Trophoblast cell (in vitro differentiated cells and primary cell): ENCODE measurements at regions not wholly inside any gene's neighbourhood (a gene's known extent, or its start where the extent isn't known, plus 50 kb on each side); places are given as distances from the start of the nearest gene placed in this dataset.

Experiments used
- DNase-seq, 2 donors: peaks; one replicate each; pipeline ENCODE4 v3.0.0-alpha.2; 2016
- H2AFZ ChIP-seq: 2 replicates; pipeline ENCODE4 v1.6.1; 2013; ENCODE audit warnings: low read length, moderate library complexity, mild to moderate bottlenecking; ENCODE audit not compliant: insufficient read depth, poor library complexity
- H2AK5ac ChIP-seq: 2 replicates; pipeline ENCODE4 v1.6.1; 2013; ENCODE audit warnings: mild to moderate bottlenecking, low read length
- H2BK120ac ChIP-seq: 2 replicates; pipeline ENCODE4 v1.6.1; 2013; ENCODE audit warnings: low read length, mild to moderate bottlenecking, moderate library complexity; ENCODE audit not compliant: insufficient read depth, poor library complexity
- H2BK12ac ChIP-seq: 2 replicates; pipeline ENCODE4 v1.6.1; 2013; ENCODE audit warnings: mild to moderate bottlenecking, low read length, moderate library complexity
- H2BK5ac ChIP-seq: 2 replicates; pipeline ENCODE4 v1.6.1; 2013; ENCODE audit warnings: low read length, low read depth, moderate library complexity, mild to moderate bottlenecking; ENCODE audit not compliant: poor library complexity
- H3K14ac ChIP-seq: 2 replicates; pipeline ENCODE4 v1.6.1; 2013; ENCODE audit warnings: mild to moderate bottlenecking, low read length
- H3K18ac ChIP-seq: 2 replicates; pipeline ENCODE4 v1.6.1; 2013; ENCODE audit warnings: mild to moderate bottlenecking, low read length
- H3K23ac ChIP-seq: 2 replicates; pipeline ENCODE4 v1.6.1; 2013; ENCODE audit warnings: low read length
- H3K27ac ChIP-seq: 2 replicates; pipeline ENCODE4 v1.5.1; 2013; ENCODE audit warnings: low read depth, mild to moderate bottlenecking, inconsistent platforms, low read length, moderate library complexity
- H3K27me3 ChIP-seq: 2 replicates; pipeline ENCODE4 v1.6.1; 2013; ENCODE audit warnings: inconsistent platforms, mild to moderate bottlenecking, low read length, moderate library complexity; ENCODE audit not compliant: insufficient read depth
- H3K36me3 ChIP-seq, 2 experiments: 1 replicate in 1 of 2; 2 replicates in 1 of 2; pipeline ENCODE4 v1.6.1; 2013; ENCODE audit warnings: low read length in 2 of 2, mild to moderate bottlenecking in 2 of 2, moderate library complexity in 1 of 2; ENCODE audit not compliant: insufficient read depth in 2 of 2, control insufficient read depth in 1 of 2
- H3K4ac ChIP-seq: 2 replicates; pipeline ENCODE4 v1.6.1; 2013; ENCODE audit warnings: low read depth, mild to moderate bottlenecking, low read length, moderate library complexity
- H3K4me1 ChIP-seq, 2 experiments: 1 replicate in 1 of 2; 2 replicates in 1 of 2; pipeline ENCODE4 v1.6.1; 2013; ENCODE audit warnings: low read length in 2 of 2, mild to moderate bottlenecking in 2 of 2, moderate library complexity in 1 of 2; ENCODE audit not compliant: insufficient read depth in 2 of 2, control insufficient read depth in 1 of 2
- H3K4me2 ChIP-seq: 2 replicates; pipeline ENCODE4 v1.6.1; 2013; ENCODE audit warnings: inconsistent platforms, mild to moderate bottlenecking, low read length, moderate library complexity
- H3K4me3 ChIP-seq: 2 replicates; pipeline ENCODE4 v1.5.1; 2013; ENCODE audit warnings: mild to moderate bottlenecking, low read depth, low read length, inconsistent platforms
- H3K79me1 ChIP-seq: one replicate; pipeline ENCODE4 v1.6.1; 2013; ENCODE audit warnings: low read length
- H3K79me2 ChIP-seq: 2 replicates; pipeline ENCODE4 v1.6.1; 2013; ENCODE audit warnings: low read length, mild to moderate bottlenecking; ENCODE audit not compliant: control insufficient read depth, insufficient read depth, poor library complexity
- H3K9ac ChIP-seq: 2 replicates; pipeline ENCODE4 v1.6.1; 2013; ENCODE audit warnings: mild to moderate bottlenecking, low read length
- H3K9me3 ChIP-seq: 2 replicates; pipeline ENCODE4 v1.6.1; 2013; ENCODE audit warnings: low read depth, mild to moderate bottlenecking, control low read depth, inconsistent platforms, low read length; ENCODE audit not compliant: insufficient read depth
- H4K12ac ChIP-seq: 2 replicates; pipeline ENCODE4 v1.6.1; 2013; ENCODE audit warnings: low read depth, mild to moderate bottlenecking, low read length, moderate library complexity
- H4K8ac ChIP-seq: 2 replicates; pipeline ENCODE4 v1.6.1; 2013; ENCODE audit warnings: low read depth, mild to moderate bottlenecking, low read length, moderate library complexity
- H4K91ac ChIP-seq: one replicate; pipeline ENCODE4 v1.6.1; 2013; ENCODE audit warnings: low read depth, mild to moderate bottlenecking, low read length, moderate library complexity
- WGBS: extraction: QIAGEN DNeasy Blood & Tissue Kit; methylation state at CpG from one replicate; pipeline ENCODE4 v1.1.7; 2013; ENCODE audit warnings: missing lambda C conversion rate; ENCODE audit not compliant: insufficient read length, insufficient coverage; ENCODE audit errors: extremely low coverage; 5-methylcytosine and 5-hydroxymethylcytosine counted together

- Histone ChIP-seq H3K4me2 (no peak overlapping the region), H3K79me2 (no peaks in the 10 kb centered on the region), H4K91ac (no peak overlapping the region), H2BK5ac (no peak overlapping the region), H3K36me3 (no peaks in the 10 kb centered on the region), H3K27ac (no peak overlapping the region), H3K4me1 (no peaks in the 10 kb centered on the region), H4K8ac (no peak overlapping the region), H3K4me3 (no peak overlapping the region), H2AFZ (no peak overlapping the region), H4K12ac (no peak overlapping the region), H3K14ac (no peak overlapping the region), H3K9ac (no peak overlapping the region), H3K27me3 (no peaks in the 10 kb centered on the region), H3K4ac (no peak overlapping the region), H3K23ac (no peak overlapping the region), H3K79me1 (no peaks in the 10 kb centered on the region), H3K9me3 (no peaks in the 10 kb centered on the region), H2AK5ac (no peak overlapping the region), H3K18ac (no peak overlapping the region), H2BK12ac (no peak overlapping the region), H2BK120ac (no peak overlapping the region)
- DNase-seq = no peak
- WGBS = no CpG with 5 or more reads among the region's 2 CpGs
Observed at GRCh38 chr4:124118061-124118460, 594.5 kb downstream of the ANKRD50 start.

GRCh38 chr4:124121461-124121971 lies 591.0 kb downstream of the ANKRD50 start:
- H3K4me2 ChIP-seq = no peak overlapping the region
- H2BK5ac ChIP-seq = no peak overlapping the region
- H3K36me3 ChIP-seq = no peaks in the 10 kb centered on the region
- no peaks in the 10 kb centered on the region for H3K79me1 ChIP-seq
- H3K79me2 ChIP-seq = no peaks in the 10 kb centered on the region
- no peak overlapping the region for H4K8ac ChIP-seq
- H3K14ac ChIP-seq = no peak overlapping the region
- no peak overlapping the region for H3K23ac ChIP-seq
- H3K4me3 ChIP-seq = no peak overlapping the region
- H2BK120ac ChIP-seq = no peak overlapping the region
- DNase-seq = no peak
- H2AK5ac ChIP-seq = no peak overlapping the region
- H3K27me3 ChIP-seq = no peaks in the 10 kb centered on the region
- WGBS = no CpG with 5 or more reads among the region's 1 CpG
- H3K9me3 ChIP-seq = no peaks in the 10 kb centered on the region
- H2BK12ac ChIP-seq = no peak overlapping the region
- no peak overlapping the region for H2AFZ ChIP-seq
- H4K12ac ChIP-seq = no peak overlapping the region
- no peak overlapping the region for H3K18ac ChIP-seq
- no peak overlapping the region for H3K4ac ChIP-seq
- no peaks in the 10 kb centered on the region for H3K4me1 ChIP-seq
- H3K27ac ChIP-seq = no peak overlapping the region
- no peak overlapping the region for H3K9ac ChIP-seq
- H4K91ac ChIP-seq = no peak overlapping the region

GRCh38 chr4:124123181-124123580 lies 589.4 kb downstream of the ANKRD50 start:
- Histone ChIP-seq H2AK5ac (no peak overlapping the region), H4K12ac (no peak overlapping the region), H3K14ac (no peak overlapping the region), H2BK12ac (no peak overlapping the region), H3K18ac (no peak overlapping the region), H3K79me1 (no peaks in the 10 kb centered on the region), H4K8ac (no peak overlapping the region), H3K9me3 (no peaks in the 10 kb centered on the region), H3K4me3 (no peak overlapping the region), H3K36me3 (no peaks in the 10 kb centered on the region), H3K27ac (no peak overlapping the region), H4K91ac (no peak overlapping the region), H3K23ac (no peak overlapping the region), H3K4me1 (no peaks in the 10 kb centered on the region), H3K4me2 (no peak overlapping the region), H2AFZ (no peak overlapping the region), H3K9ac (no peak overlapping the region), H3K4ac (no peak overlapping the region), H3K79me2 (no peaks in the 10 kb centered on the region), H3K27me3 (no peaks in the 10 kb centered on the region), H2BK5ac (no peak overlapping the region), H2BK120ac (no peak overlapping the region)
- peak in 1 of 2 donors; percentile 33 for DNase-seq
- no CpG with 5 or more reads among the region's 4 CpGs for WGBS

GRCh38 chr4:124123721-124124120 lies 588.8 kb downstream of the ANKRD50 start:
- Histone ChIP-seq H2AFZ (no peak overlapping the region), H3K4me2 (no peak overlapping the region), H3K4me1 (no peaks in the 10 kb centered on the region), H4K12ac (no peak overlapping the region), H2AK5ac (no peak overlapping the region), H4K91ac (no peak overlapping the region), H3K9ac (no peak overlapping the region), H3K14ac (no peak overlapping the region), H3K27me3 (no peaks in the 10 kb centered on the region), H3K4ac (no peak overlapping the region), H3K79me2 (no peaks in the 10 kb centered on the region), H3K79me1 (no peaks in the 10 kb centered on the region), H3K9me3 (no peaks in the 10 kb centered on the region), H2BK12ac (no peak overlapping the region), H2BK5ac (no peak overlapping the region), H3K36me3 (no peaks in the 10 kb centered on the region), H3K27ac (no peak overlapping the region), H3K4me3 (no peak overlapping the region), H3K23ac (no peak overlapping the region), H3K18ac (no peak overlapping the region), H2BK120ac (no peak overlapping the region), H4K8ac (no peak overlapping the region)
- no peak for DNase-seq
- WGBS = no CpG with 5 or more reads among the region's 1 CpG
